ENCODE measurements at regions not wholly inside any gene's neighbourhood (a gene's known extent, or its start where the extent isn't known, plus 50 kb on each side); places are given as distances from the start of the nearest gene placed in this dataset.

- TF ChIP-seq RAD21 (IDR thresholded peaks at IDR 0.05; ENCODE audit: low read length) (no peak), POLR2A (IDR thresholded peaks at IDR 0.05; ENCODE audit: low read depth, low read length) (no peak), CTCF (conservative IDR thresholded peaks at IDR 0.05; ENCODE audit: low read depth, low read length) (no peak), MXI1 (IDR thresholded peaks at IDR 0.05; ENCODE audit: borderline replicate concordance, low read depth, low read length) (no peak), CEBPB (IDR thresholded peaks at IDR 0.05; ENCODE audit: low read depth, low read length) (no peak), RCOR1 (IDR thresholded peaks at IDR 0.05; ENCODE audit: insufficient replicate concordance, low read length) (no peak), USF2 (IDR thresholded peaks at IDR 0.05; ENCODE audit: low read depth, low read length) (no peak), MAFK (IDR thresholded peaks at IDR 0.05; ENCODE audit: low read depth, low read length) (peak; percentile 93), FOS (IDR thresholded peaks at IDR 0.05; ENCODE audit: low read depth, low read length) (no peak), CHD1 (IDR thresholded peaks at IDR 0.05; ENCODE audit: low read depth, low read length) (no peak), MAZ (IDR thresholded peaks at IDR 0.05; ENCODE audit: borderline replicate concordance, low read depth, low read length) (no peak), SMC3 (IDR thresholded peaks at IDR 0.05; ENCODE audit: low read depth, low read length) (no peak), ELK1 (IDR thresholded peaks at IDR 0.05; ENCODE audit: borderline replicate concordance, low read depth, low read length) (no peak), RFX5 (IDR thresholded peaks at IDR 0.05; ENCODE audit: low read depth, low read length) (no peak)
Observed at GRCh38 chr4:120589787-120590186, 332.7 kb downstream of the PRDM5 start.

Measured in IMR-90 (cell line).